ENCODE measurements at regions not wholly inside any gene's neighbourhood (a gene's known extent, or its start where the extent isn't known, plus 50 kb on each side); places are given as distances from the start of the nearest gene placed in this dataset.
"Not testable (repeated sequence)": the region's sequence is repeated elsewhere in the genome, so short reads cannot be mapped to it uniquely, and the experiment has no call there.

DNA sequence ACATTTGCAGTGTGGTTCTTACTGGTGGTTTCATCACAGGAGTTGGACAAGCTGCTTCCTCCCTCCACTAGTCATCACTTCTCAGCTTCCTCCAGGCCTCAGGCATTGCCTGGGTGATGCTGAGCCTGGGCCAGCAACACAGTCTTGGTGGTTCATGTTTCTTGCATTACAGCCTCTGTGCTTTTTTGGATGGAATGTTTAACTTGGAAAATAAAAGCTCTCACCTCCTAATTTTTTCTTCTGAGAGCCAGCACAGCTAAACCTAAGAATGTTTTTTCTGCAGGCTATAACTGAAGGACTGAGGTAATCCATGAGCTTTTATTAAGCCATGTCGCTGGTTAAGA is 66.1 kb upstream of the RHOU start:
- DNase-seq (ENCODE audit: low spot score): no peak

DNA sequence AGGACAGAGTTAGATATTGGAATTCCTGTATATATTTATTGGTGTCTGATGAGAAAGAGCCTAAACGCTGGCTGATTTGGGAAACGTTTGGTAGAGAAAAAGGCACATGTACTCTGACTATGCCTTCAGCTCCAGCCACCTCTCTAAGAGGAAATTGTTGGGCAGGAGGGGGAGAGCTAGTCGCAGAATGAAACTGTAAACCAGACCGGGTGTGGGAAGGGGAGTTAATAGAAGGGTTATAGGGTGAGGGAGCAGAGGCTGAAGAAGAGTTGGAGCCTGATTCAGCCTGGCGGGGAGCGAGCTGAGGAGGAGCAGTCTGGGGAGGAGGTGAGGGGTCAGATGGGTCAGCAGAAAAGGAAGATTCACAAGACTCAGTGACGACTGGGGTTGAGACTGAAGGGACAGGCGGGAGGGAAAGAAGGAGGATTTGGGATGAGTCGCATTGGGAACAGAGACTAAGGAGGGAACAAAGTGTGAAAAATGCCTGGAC is 54.2 kb upstream of the RHOU start:
- not testable (repeated sequence) for DNase-seq (ENCODE audit: low spot score)

- no peak for DNase-seq (ENCODE audit: low spot score)
These were observed 51.9 kb upstream of the RHOU start for GRCh38 chr1:228683428-228683827.

DNA sequence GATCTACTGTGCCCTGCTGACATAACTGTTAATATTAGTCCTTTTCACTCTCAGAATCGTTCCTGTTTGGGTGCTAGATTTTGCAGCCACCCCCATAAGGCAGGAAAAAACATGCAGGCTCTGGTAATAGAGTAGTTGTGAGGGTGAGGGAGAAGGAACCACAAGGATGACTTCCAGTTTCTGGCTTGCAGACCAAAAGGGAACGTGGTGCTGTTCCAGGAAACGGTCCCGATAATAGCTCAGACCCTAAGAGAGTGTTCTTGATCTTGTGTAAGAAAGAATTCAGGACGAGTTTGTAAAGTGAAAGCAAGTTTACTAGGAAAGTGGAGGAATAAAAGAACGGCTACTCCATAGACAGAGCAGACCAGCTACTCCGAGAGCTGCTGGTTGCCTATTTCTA is 50.7 kb upstream of the RHOU start:
- no peak for DNase-seq (ENCODE audit: low spot score)

DNA sequence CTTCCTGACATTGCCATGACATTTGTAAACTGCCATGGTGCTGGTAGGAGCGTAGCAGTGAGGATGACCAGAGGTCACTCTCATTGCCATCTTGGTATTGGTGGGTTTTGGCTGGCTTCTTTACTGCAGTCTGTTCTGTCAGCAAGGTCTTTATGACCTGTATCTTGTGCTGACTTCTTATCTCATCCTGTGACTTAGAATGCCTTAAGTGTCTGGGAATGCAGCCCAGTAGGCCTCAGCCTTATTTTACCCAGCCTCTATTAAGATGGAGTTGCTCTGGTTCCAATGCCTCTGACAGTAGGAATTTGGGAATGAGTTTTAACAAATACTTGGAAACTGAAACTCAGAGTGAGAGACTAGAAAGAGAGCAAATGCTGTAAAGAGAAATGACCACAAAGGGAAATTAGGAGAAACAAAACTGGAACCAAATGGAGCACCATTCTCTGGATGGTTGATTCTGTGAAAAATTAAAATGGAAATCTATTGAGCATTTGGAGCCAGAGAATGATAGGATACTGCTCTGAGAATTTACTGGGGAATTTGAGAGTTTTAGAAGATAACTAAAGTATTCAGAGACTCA is 50.1 kb upstream of the RHOU start:
- DNase-seq (ENCODE audit: low spot score): no peak
